Stimulated activated CD4-positive, alpha-beta T cell treated with anti-CD3 and anti-CD28 coated beads, Interleukin-15, amount 100 ng/mL, for 48 hours (primary cell): ENCODE measurements at regions not wholly inside any gene's neighbourhood (a gene's known extent, or its start where the extent isn't known, plus 50 kb on each side); places are given as distances from the start of the nearest gene placed in this dataset.

Source experiments
- DNase-seq, 2 donors: peaks; one replicate each; pipeline ENCODE4 v3.0.0-alpha.2; 2020; ENCODE audit warnings: low read depth in 2 of 2

- no peak for DNase-seq
These were observed 275.2 kb upstream of the FLRT2 start for GRCh38 chr14:85254711-85255110.

- no peak for DNase-seq
These were observed 272.7 kb upstream of the FLRT2 start for GRCh38 chr14:85257287-85257686.

DNA sequence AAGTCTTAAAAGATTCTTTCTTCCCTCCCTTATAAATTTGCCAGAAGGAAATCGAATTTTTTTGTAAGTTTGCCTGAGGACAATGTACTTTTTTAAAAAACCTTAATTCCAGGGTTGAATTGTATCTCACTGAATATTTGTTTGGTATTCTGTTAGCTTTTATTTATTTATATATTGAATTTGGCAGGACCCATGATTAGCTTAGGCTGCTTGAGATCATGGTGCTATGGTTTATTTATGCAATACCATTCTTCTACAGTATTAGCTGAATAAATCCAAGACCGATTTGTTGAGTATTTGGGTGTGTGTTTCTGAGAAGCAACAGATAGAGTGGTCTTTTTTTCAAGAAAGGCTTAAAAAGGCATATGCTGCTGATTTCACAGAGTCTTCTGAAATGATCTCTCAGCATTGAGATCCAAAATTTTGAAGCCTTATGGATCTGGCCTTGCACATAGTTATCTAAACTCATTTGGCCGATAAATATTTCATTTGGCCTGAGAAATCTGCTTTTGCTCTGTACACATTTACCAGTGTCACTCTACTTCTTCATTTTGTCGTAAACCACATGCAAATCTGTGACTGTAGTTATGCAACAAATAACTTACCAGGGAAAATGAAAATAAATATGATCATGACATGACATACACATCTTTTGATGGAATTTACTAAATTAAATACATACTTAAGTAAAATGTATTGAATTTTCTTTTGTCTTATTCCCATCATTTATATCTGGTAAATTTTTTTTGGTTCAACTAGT is 265.8 kb upstream of the FLRT2 start:
- no peak for DNase-seq

DNA sequence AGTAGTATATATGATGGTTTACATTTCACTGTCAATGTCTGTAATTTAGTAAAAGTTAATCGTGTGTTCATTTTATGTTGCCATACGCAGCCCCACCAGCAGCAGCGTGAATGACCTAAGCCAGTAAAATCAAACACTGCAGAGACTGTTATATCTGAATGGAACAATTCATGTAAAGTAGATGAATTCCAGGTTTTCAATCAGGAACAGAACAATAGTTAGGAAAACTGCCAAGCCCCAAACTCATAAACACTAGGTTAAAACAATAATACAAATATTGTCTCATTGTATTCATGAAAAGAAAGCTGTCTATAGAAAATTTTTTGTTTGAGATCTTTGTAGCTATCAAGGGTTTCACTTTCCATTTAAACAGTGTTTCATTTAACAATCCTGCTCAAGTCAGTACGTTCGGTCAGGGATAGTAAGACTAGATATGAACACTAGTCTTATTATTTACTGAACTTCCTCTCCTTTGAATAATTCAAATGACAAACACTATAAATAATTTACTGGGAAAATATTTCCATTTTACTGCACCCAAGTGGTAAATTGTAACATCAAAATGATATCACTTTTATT is 256.8 kb upstream of the FLRT2 start:
- no peak for DNase-seq

GRCh38 chr14:85273952-85274351 is 256.0 kb upstream of the FLRT2 start:
- DNase-seq: no peak

DNA sequence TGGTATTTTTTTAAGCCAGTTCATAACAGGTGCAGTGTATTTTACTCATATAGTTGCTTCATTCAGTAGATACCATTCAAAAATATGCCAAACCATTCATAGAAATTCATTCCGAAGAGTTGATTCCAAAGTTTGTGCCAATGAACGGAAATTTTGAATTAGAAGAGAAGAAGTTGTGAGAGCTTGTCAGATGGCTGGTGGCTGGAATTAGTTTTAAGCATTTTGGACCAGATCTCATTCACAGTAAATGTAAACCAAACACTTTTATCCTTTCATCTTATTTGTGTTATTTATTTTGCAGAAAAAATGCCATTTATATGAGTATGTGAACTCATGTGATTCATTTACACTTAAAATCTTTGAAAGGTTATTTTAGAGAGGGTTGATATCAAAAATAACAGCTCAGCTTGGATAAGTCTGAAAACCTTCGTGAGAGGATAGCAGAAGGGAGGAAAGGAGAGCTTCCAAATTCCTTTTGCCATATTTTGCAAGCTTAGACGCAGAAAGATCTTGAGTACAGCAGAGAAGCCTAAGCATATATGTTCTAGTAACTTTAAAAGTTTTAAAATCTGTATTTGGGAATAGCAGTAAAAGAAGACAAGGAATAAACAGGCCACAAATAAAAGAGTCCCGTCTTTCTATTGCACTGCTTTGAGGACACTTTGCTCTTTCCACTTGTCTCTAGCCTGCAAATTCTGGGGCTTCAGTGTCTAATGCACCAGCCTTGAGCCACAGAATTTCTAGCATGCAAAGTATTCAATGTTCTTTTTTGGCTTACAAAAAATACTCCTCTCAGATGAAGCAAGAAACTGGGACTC is 253.6 kb upstream of the FLRT2 start:
- no peak for DNase-seq

GRCh38 chr14:85276979-85277228 is 253.0 kb upstream of the FLRT2 start:
- DNase-seq: no peak

GRCh38 chr14:85279407-85279806 is 250.5 kb upstream of the FLRT2 start:
- DNase-seq: no peak

DNA sequence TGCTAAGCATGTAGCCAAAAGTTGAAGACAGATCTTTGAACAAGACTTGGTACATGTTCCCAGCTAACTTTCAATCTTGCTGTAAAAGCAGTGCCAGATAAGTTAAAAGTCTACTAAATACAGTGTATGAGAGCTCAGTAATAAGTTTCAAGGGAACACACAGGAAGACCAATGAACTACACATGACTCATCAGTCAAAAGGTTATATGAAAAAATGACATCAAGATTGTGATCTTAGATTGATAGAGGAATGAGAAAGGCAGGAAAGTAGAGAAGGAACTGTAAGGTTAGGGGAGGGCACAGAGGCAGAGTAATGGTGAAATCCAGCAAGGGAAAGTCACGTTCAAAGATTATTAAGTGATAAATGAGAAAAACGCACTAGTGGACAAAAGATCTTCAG is 249.9 kb upstream of the FLRT2 start:
- no peak for DNase-seq

DNA sequence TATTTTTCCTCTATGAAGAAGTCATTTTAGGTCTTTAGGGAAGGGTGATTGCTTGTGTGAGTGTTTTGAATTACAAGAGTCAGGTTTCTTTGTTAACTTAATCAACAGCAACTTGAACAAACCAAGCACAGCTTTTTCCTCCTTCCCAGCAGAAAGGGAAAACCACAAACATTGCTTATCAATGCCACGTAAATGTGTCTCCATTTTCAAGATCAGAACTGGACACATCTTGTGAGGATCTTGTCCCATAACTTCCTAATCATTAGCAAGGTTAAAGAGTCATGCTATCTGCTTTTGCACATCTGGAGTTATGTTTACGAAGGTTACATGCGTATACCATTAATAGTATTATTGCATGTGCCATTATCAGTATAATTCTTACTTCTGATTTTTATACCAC is 248.0 kb upstream of the FLRT2 start:
- DNase-seq: no peak

DNA sequence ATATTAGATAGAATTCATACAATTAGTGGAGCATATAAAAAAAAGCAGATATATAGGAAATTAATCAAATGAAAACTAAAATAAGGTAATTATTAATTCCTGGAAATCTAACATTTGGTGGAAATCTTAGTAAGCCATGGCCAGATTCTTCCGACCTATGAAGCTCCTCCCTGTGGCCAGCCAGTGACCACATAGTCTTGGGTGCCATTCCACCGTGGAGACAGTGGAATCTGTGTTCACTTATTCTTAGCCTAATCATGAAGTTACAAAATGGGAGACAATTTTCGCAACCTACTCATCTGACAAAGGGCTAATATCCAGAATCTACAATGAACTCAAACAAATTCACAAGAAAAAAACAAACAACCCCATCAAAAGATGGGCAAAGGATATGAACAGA is 241.9 kb upstream of the FLRT2 start:
- no peak for DNase-seq

DNA sequence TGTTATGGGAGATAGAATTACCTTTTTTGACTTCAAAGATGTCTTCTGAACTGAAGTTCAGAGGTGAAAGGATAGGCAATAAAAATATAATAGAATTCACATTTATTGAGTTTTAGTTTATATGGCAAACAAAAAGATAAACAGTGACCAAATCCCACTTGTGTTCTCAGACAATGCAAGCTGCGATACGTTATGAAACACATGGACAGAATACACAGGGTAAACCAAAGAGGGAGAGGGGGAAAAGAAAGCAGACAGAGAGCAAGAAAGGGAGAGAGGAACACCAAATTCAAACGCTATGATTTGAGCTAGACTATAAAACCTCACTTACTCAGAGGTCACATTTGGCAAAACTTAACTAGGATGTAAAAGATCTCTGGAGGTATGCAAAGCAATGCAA is 238.2 kb upstream of the FLRT2 start:
- no peak for DNase-seq

DNA sequence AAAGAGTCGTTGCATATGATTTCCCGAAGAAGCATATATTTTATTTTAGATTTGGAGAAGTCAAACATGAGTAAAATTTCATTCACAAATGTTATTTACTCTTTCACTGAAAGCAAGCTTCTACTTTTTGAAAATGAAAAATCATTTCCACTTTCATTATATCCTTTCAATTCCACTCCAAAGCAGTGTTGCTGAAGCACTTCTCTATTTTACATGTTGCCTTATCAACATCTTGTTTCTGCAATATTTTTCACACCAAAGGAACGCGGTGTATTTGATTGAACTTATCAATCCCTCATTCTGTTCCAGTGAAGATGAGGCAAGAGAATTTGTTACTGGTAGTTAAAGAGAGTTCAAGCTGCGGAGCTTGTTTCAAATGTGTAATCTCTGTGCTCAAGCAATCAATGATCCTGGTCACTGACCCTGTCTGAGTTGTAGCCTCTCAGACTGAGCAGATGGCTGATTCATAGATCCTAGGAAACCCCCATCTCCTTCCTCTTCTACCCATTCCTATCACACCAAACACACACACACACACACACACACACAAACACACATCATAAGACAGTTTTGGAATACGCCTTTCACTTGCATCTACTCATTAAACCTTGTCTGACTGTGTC is 236.2 kb upstream of the FLRT2 start:
- no peak for DNase-seq

- no peak for DNase-seq
These were observed 234.6 kb upstream of the FLRT2 start for GRCh38 chr14:85295318-85295717.

GRCh38 chr14:85296456-85297210 is 233.3 kb upstream of the FLRT2 start:
- DNase-seq: no peak

DNA sequence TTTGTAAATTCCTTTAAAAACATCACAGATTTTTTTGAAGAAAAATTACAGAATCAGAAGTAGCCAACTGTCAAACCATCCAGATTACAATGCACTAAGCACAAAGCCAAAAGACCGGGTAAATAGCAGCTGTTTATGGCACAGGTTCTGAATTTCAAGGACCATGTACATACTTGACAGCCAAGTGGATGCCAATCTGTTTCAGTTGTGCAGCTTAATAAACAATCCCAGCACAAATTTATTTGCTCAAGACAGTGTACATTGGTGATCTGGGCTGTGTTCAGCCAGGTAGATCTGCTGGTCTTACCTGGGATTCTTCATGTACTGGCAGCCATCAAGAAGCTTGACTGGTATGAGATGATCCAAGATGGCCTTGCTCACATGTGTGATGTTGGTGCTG is 229.8 kb upstream of the FLRT2 start:
- no peak for DNase-seq

DNA sequence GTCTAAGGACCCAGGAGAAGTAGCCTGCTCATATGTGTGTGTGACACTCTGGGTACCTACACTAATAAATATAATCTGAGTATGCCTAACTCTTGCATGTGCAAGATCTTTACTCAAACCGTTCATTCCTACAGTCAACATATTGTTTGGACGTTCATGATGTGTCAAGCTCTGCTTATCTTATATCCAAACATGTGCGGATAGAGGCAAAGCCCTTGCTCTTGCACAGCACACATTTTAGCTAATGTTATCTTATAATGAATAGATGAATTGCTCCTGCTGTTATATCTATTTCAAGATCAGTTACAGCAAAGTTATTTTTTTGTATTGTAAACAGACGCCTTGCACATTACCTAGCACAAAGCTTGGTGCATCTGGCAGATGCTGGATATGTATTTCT is 228.4 kb upstream of the FLRT2 start:
- DNase-seq: no peak

DNA sequence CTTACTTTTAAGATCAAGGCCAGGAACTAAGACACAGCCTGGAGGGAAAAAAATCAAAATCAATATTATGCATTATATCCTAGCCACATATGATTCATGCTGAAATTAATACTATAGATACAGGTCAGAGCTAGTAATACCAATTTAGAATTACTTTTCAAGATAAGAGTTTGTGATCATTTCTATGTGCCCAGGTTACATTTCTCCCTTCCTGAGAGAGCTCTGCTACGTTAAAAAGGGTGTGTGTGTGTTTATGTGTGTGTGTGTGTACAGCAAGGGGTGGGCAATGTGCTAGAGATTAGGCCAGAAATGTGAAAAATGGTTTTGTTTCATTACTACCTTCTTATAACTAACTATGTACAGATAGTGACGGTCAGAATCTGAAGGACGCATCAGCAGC is 223.9 kb upstream of the FLRT2 start:
- no peak for DNase-seq

GRCh38 chr14:85308531-85309300 is 221.2 kb upstream of the FLRT2 start:
- no peak for DNase-seq

DNA sequence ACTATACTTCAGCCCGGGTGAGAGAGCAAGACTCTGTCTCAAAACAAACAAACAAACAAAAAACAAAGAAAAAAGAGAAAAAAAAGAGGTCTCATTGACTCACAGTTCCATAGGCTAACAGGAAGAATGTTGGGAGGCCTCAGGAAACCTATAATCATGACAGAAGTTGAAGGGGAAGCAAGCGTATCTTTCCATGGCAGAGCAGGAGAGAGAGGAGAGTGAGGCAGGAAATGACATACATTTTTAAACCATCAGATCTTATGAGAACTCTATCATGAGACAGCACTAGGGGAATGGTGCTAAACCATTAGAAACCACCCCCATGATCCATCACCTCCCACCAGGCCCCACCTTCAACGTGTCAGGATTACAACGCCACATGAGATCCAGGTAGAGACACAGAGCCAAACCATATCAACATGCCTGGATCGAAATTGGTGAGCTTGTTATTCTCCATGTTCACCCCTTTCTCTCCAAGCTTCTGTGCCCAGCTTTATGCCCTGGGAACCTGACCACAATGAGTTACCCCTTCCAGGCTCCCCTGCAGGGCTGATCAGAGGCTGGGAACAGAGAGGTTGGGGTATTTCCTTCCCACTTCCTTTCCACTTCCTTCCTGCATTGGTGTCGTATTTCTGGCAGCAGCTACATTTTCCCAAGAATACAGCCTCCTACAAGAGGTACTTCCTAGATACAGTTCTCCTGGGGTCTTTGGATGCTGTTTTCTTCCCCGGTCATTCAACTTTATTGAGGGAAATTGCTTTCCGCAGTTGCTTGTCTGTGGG is 219.3 kb upstream of the FLRT2 start:
- no peak for DNase-seq
